ENCODE measurements at regions not wholly inside any gene's neighbourhood (a gene's known extent, or its start where the extent isn't known, plus 50 kb on each side); places are given as distances from the start of the nearest gene placed in this dataset.

- no peak for DNase-seq (ENCODE audit: low read depth)
These were observed 53.4 kb upstream of the GJB5 start for GRCh38 chr1:34701326-34702060.

All from CMK (cell line).